IMR-90 (cell line): ENCODE measurements at regions not wholly inside any gene's neighbourhood (a gene's known extent, or its start where the extent isn't known, plus 50 kb on each side); places are given as distances from the start of the nearest gene placed in this dataset.

Source experiments
- BHLHE40 ChIP-seq: fragments of 150-350 bp; IDR thresholded peaks from 2 replicates; pipeline ENCODE4 v1.6.1; 2016; ENCODE audit warnings: mild to moderate bottlenecking, low read depth, low read length
- FOS ChIP-seq: fragments of 150-350 bp; IDR thresholded peaks from 2 replicates; pipeline ENCODE4 v1.6.1; 2016; ENCODE audit warnings: low read depth, low read length
- MAFK ChIP-seq: IDR thresholded peaks from 2 replicates; pipeline ENCODE4 v1.6.1; 2012; ENCODE audit warnings: low read depth, low read length, improper control_type of control experiment
- MAZ ChIP-seq: IDR thresholded peaks from 2 replicates; pipeline ENCODE4 v1.6.1; 2012; ENCODE audit warnings: low read depth, mild to moderate bottlenecking, low read length, improper control_type of control experiment, moderate library complexity, borderline replicate concordance
- POLR2A ChIP-seq: IDR thresholded peaks from 2 replicates; pipeline ENCODE4 v1.6.1; 2012; ENCODE audit warnings: mild to moderate bottlenecking, low read depth, low read length
- RAD21 ChIP-seq: IDR thresholded peaks from 2 replicates; pipeline ENCODE4 v1.6.1; 2012; ENCODE audit warnings: low read length, improper control_type of control experiment
- RCOR1 ChIP-seq: IDR thresholded peaks from 2 replicates; pipeline ENCODE4 v1.6.1; 2012; ENCODE audit warnings: mild to moderate bottlenecking, low read length, improper control_type of control experiment; ENCODE audit not compliant: insufficient replicate concordance
- SMC3 ChIP-seq: fragments of 150-350 bp; IDR thresholded peaks from 2 replicates; pipeline ENCODE4 v1.6.1; 2016; ENCODE audit warnings: low read depth, mild to moderate bottlenecking, antibody characterized with exemption, low read length, moderate library complexity
- TF ChIP-seq, protein P1 (sequence below): conservative IDR thresholded peaks from 2 replicates; pipeline ENCODE4 v1.5.1; 2012; ENCODE audit warnings: mild to moderate bottlenecking, low read depth, low read length, improper control_type of control experiment
- TF ChIP-seq, protein P2 (sequence below): fragments of 150-350 bp; IDR thresholded peaks from 2 replicates; pipeline ENCODE4 v1.6.1; 2017; ENCODE audit warnings: mild to moderate bottlenecking, antibody characterized with exemption, low read length, low read depth

DNA sequence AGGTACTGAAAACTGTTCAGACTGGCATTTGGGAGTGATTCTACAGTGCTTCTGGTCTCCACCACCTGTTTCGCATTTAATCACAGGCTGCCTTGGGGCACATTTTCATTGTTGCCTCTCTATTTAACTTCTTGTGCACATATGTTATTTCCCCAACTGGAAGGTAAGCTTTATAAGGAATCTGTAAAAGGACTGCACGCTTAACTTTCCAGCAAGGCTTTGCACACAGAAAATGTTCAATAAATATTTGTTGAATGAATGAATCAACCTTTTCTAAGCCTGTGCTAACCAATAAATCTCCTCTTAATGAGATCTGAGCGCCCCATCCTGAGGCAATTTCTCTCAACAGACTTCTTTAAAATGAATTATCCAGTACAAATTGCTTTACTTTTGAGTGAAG lies 84.3 kb upstream of the ARHGAP29 start:
- TF ChIP-seq, protein P1, sequence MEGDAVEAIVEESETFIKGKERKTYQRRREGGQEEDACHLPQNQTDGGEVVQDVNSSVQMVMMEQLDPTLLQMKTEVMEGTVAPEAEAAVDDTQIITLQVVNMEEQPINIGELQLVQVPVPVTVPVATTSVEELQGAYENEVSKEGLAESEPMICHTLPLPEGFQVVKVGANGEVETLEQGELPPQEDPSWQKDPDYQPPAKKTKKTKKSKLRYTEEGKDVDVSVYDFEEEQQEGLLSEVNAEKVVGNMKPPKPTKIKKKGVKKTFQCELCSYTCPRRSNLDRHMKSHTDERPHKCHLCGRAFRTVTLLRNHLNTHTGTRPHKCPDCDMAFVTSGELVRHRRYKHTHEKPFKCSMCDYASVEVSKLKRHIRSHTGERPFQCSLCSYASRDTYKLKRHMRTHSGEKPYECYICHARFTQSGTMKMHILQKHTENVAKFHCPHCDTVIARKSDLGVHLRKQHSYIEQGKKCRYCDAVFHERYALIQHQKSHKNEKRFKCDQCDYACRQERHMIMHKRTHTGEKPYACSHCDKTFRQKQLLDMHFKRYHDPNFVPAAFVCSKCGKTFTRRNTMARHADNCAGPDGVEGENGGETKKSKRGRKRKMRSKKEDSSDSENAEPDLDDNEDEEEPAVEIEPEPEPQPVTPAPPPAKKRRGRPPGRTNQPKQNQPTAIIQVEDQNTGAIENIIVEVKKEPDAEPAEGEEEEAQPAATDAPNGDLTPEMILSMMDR, result no peak
- TF ChIP-seq SMC3 (no peak), MAZ (no peak), POLR2A (no peak), FOS (no peak), RCOR1 (no peak), MAFK (no peak), RAD21 (no peak), BHLHE40 (no peak)
- TF ChIP-seq, protein P2, sequence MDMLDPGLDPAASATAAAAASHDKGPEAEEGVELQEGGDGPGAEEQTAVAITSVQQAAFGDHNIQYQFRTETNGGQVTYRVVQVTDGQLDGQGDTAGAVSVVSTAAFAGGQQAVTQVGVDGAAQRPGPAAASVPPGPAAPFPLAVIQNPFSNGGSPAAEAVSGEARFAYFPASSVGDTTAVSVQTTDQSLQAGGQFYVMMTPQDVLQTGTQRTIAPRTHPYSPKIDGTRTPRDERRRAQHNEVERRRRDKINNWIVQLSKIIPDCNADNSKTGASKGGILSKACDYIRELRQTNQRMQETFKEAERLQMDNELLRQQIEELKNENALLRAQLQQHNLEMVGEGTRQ, result no peak
